NCI-H510A treated with DMSO at 0.1 percent for 48 hours (cell line): ENCODE measurements at regions not wholly inside any gene's neighbourhood (a gene's known extent, or its start where the extent isn't known, plus 50 kb on each side); places are given as distances from the start of the nearest gene placed in this dataset.
"Not testable (repeated sequence)": the region's sequence is repeated elsewhere in the genome, so short reads cannot be mapped to it uniquely, and the experiment has no call there.

Experiments
- DNase-seq: peaks from one replicate; lab custom pipeline; 2025; lab: John Stamatoyannopoulos, UW

GRCh38 chr1:83134322-83135014 is 864.5 kb downstream of the TTLL7 start:
- DNase-seq = not testable (repeated sequence)

- no peak for DNase-seq
These were observed 867.3 kb downstream of the TTLL7 start for GRCh38 chr1:83131692-83131955.

GRCh38 chr1:83130886-83131691 is 867.8 kb downstream of the TTLL7 start:
- DNase-seq = no peak

GRCh38 chr1:83129107-83129506 is 869.8 kb downstream of the TTLL7 start:
- no peak for DNase-seq

- DNase-seq = no peak
These were observed 873.5 kb downstream of the TTLL7 start for GRCh38 chr1:83125456-83125855.

- DNase-seq = no peak
These were observed 875.9 kb downstream of the TTLL7 start for GRCh38 chr1:83123019-83123418.

- DNase-seq = no peak
These were observed 880.5 kb downstream of the TTLL7 start for GRCh38 chr1:83118472-83118871.

- not testable (repeated sequence) for DNase-seq
These were observed 881.9 kb downstream of the TTLL7 start for GRCh38 chr1:83117030-83117429.

GRCh38 chr1:83115785-83116184 is 883.1 kb downstream of the TTLL7 start:
- no peak for DNase-seq

GRCh38 chr1:83114136-83114834 is 884.6 kb downstream of the TTLL7 start:
- DNase-seq = no peak

GRCh38 chr1:83113652-83114051 is 885.3 kb downstream of the TTLL7 start:
- DNase-seq = no peak

GRCh38 chr1:83112248-83112885 is 886.6 kb downstream of the TTLL7 start:
- DNase-seq = no peak

- no peak for DNase-seq
These were observed 888.8 kb downstream of the TTLL7 start for GRCh38 chr1:83110156-83110555.

- no peak for DNase-seq
These were observed 889.2 kb downstream of the TTLL7 start for GRCh38 chr1:83109692-83110091.

- DNase-seq = no peak
These were observed 894.4 kb downstream of the TTLL7 start for GRCh38 chr1:83104558-83104957.

- no peak for DNase-seq
These were observed 895.6 kb downstream of the TTLL7 start for GRCh38 chr1:83103341-83103740.

GRCh38 chr1:83102630-83103071 is 896.3 kb downstream of the TTLL7 start:
- peak; percentile 86 for DNase-seq

GRCh38 chr1:83101406-83101805 is 897.5 kb downstream of the TTLL7 start:
- DNase-seq = no peak

- no peak for DNase-seq
These were observed 898.8 kb downstream of the TTLL7 start for GRCh38 chr1:83100133-83100532.

GRCh38 chr1:83098791-83099190 is 900.1 kb downstream of the TTLL7 start:
- DNase-seq = no peak

GRCh38 chr1:83098131-83098530 is 900.8 kb downstream of the TTLL7 start:
- DNase-seq = no peak

- no peak for DNase-seq
These were observed 901.2 kb downstream of the TTLL7 start for GRCh38 chr1:83097715-83098114.

- no peak for DNase-seq
These were observed 903.4 kb downstream of the TTLL7 start for GRCh38 chr1:83095570-83095969.
